ENCODE measurements at regions not wholly inside any gene's neighbourhood (a gene's known extent, or its start where the extent isn't known, plus 50 kb on each side); places are given as distances from the start of the nearest gene placed in this dataset.

DNA sequence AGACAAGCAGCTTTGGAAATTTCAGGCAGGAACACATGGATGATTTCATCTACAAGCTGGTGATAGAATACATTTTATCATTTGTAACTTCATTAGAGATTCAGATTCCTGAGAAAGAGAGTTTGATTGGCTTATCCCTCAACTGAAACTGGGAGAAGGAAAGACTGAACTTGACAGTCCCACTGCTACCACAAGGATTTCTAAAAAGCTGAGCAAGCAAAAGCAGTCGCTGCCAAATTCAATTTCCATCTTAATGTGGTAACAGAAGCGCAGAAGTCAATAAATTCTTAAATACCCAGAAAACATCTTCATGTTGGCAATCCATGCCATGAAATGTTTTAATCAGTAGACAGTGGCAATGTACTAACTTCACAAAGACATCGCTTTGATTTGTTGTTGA is 172.1 kb upstream of the DACH1 start:
- no peak for DNase-seq
- intact Hi-C loops (cut with micrococcal nuclease; ENCODE audit: unreplicated experiment), result no loop called here
- H3K4me1 ChIP-seq, result no peaks in the 10 kb centered on the region
- no peaks in the 10 kb centered on the region for H3K9me3 ChIP-seq
- H3K27me3 Mint-ChIP-seq (ENCODE audit: insufficient read depth, unreplicated experiment), result peaks cover 9% of the 10 kb centered on the region
- H3K9me3 Mint-ChIP-seq (ENCODE audit: unreplicated experiment), result no peaks in the 10 kb centered on the region
- H3K36me3 Mint-ChIP-seq (ENCODE audit: insufficient read depth, unreplicated experiment), result no peaks in the 10 kb centered on the region
- no peak overlapping the region for H3K4me3 Mint-ChIP-seq (ENCODE audit: unreplicated experiment)
- no TSS peak for BruUV-seq (replicated peaks)
- ChIA-PET CTCF (no interaction called here), POLR2A (no interaction called here)
- no peaks in the 10 kb centered on the region for H3K27me3 ChIP-seq (replicated peaks; ENCODE audit: control insufficient read depth, insufficient read depth, low read length)
- no peaks in the 10 kb centered on the region for H3K36me3 ChIP-seq (ENCODE audit: control insufficient read depth, insufficient read depth, low read length)
- no peak for TF ChIP-seq CTCF (IDR thresholded peaks at IDR 0.05; ENCODE audit: insufficient read depth in 1 of 2, low read depth in 1 of 2, low read length in 1 of 2, severe bottlenecking in 1 of 2, unreplicated experiment in 1 of 2)
- H3K4me3 ChIP-seq (ENCODE audit: low read depth, low read length), result no peak overlapping the region
- no peak overlapping the region for H3K27ac Mint-ChIP-seq (ENCODE audit: unreplicated experiment)
- H3K4me1 Mint-ChIP-seq (ENCODE audit: low read depth, unreplicated experiment), result no peaks in the 10 kb centered on the region

DNA sequence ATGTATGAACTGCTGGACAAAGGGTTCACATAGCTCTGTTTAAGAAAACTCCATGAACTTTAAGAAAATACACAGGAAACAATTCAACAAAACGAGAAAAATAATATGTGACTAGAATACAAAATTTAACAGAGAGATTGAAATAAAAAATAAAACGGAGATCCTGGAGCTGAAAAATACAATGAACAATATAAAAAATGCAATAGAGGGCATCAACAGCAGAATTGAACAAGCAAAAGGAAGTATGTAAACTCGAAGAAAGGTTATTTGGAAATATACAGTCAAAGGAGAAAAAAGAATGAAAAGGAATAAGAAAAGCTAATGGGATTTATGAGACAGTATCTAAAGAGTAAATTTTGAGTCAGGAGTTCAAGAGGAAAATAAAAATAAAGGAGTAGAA is 163.0 kb upstream of the DACH1 start:
- no peaks in the 10 kb centered on the region for H3K36me3 ChIP-seq (ENCODE audit: control insufficient read depth, insufficient read depth, low read length)
- intact Hi-C loops (cut with micrococcal nuclease; ENCODE audit: unreplicated experiment), result no loop called here
- DNase-seq, result no peak
- H3K4me3 Mint-ChIP-seq (ENCODE audit: unreplicated experiment), result no peak overlapping the region
- BruUV-seq (replicated peaks), result no TSS peak
- peaks cover 12% of the 10 kb centered on the region for H3K9me3 Mint-ChIP-seq (ENCODE audit: unreplicated experiment)
- no peak overlapping the region for H3K27ac Mint-ChIP-seq (ENCODE audit: unreplicated experiment)
- H3K36me3 Mint-ChIP-seq (ENCODE audit: insufficient read depth, unreplicated experiment), result no peaks in the 10 kb centered on the region
- TF ChIP-seq CTCF (IDR thresholded peaks at IDR 0.05; ENCODE audit: insufficient read depth in 1 of 2, low read depth in 1 of 2, low read length in 1 of 2, severe bottlenecking in 1 of 2, unreplicated experiment in 1 of 2), result no peak
- no peak overlapping the region for H3K4me3 ChIP-seq (ENCODE audit: low read depth, low read length)
- ChIA-PET POLR2A (no interaction called here), CTCF (no interaction called here)
- H3K4me1 Mint-ChIP-seq (ENCODE audit: low read depth, unreplicated experiment), result no peaks in the 10 kb centered on the region
- peaks cover 2% of the 10 kb centered on the region for H3K27me3 Mint-ChIP-seq (ENCODE audit: insufficient read depth, unreplicated experiment)
- H3K27me3 ChIP-seq (replicated peaks; ENCODE audit: control insufficient read depth, insufficient read depth, low read length), result no peaks in the 10 kb centered on the region
- no peaks in the 10 kb centered on the region for H3K9me3 ChIP-seq
- no peaks in the 10 kb centered on the region for H3K4me1 ChIP-seq

GRCh38 chr13:72025836-72026235 is 158.8 kb upstream of the DACH1 start:
- Histone ChIP-seq H3K27me3 (replicated peaks; ENCODE audit: control insufficient read depth, insufficient read depth, low read length) (no peaks in the 10 kb centered on the region), H3K36me3 (ENCODE audit: control insufficient read depth, insufficient read depth, low read length) (no peaks in the 10 kb centered on the region), H3K9me3 (no peaks in the 10 kb centered on the region), H3K4me3 (ENCODE audit: low read depth, low read length) (no peak overlapping the region), H3K4me1 (no peaks in the 10 kb centered on the region)
- Mint-ChIP-seq H3K36me3 (ENCODE audit: insufficient read depth, unreplicated experiment) (no peaks in the 10 kb centered on the region), H3K4me3 (ENCODE audit: unreplicated experiment) (no peak overlapping the region), H3K27me3 (ENCODE audit: insufficient read depth, unreplicated experiment) (no peaks in the 10 kb centered on the region), H3K27ac (ENCODE audit: unreplicated experiment) (no peak overlapping the region), H3K9me3 (ENCODE audit: unreplicated experiment) (peaks cover 12% of the 10 kb centered on the region), H3K4me1 (ENCODE audit: low read depth, unreplicated experiment) (no peaks in the 10 kb centered on the region)
- intact Hi-C loops (cut with micrococcal nuclease; ENCODE audit: unreplicated experiment), result no loop called here
- ChIA-PET CTCF (no interaction called here), POLR2A (no interaction called here)
- no peak for DNase-seq
- no peak for TF ChIP-seq CTCF (IDR thresholded peaks at IDR 0.05; ENCODE audit: insufficient read depth in 1 of 2, low read depth in 1 of 2, low read length in 1 of 2, severe bottlenecking in 1 of 2, unreplicated experiment in 1 of 2)
- BruUV-seq (replicated peaks), result no TSS peak
